NOMO-1 treated with dmso at 0.1 percent for 144 hours (cell line): ENCODE measurements at regions not wholly inside any gene's neighbourhood (a gene's known extent, or its start where the extent isn't known, plus 50 kb on each side); places are given as distances from the start of the nearest gene placed in this dataset.

Experiments used
- DNase-seq: peaks from one replicate; lab custom pipeline; 2025; ENCODE audit not compliant: unreplicated experiment; lab: John Stamatoyannopoulos, UW

GRCh38 chr5:145283141-145283810 lies 551.9 kb downstream of the PRELID2 start:
- DNase-seq = no peak

- no peak for DNase-seq
These were observed 554.3 kb downstream of the PRELID2 start for GRCh38 chr5:145280806-145281205.

- DNase-seq = no peak
These were observed 554.9 kb downstream of the PRELID2 start for GRCh38 chr5:145280214-145280613.

GRCh38 chr5:145260670-145261069 lies 574.5 kb downstream of the PRELID2 start:
- DNase-seq = no peak

GRCh38 chr5:145247745-145248040 lies 587.4 kb downstream of the PRELID2 start:
- no peak for DNase-seq

GRCh38 chr5:145246961-145247744 lies 588.0 kb downstream of the PRELID2 start:
- no peak for DNase-seq

GRCh38 chr5:145246379-145246778 lies 588.8 kb downstream of the PRELID2 start:
- DNase-seq = no peak

GRCh38 chr5:145245354-145245753 lies 589.8 kb downstream of the PRELID2 start:
- DNase-seq = no peak

- DNase-seq = no peak
These were observed 590.4 kb downstream of the PRELID2 start for GRCh38 chr5:145244788-145245187.

- DNase-seq = no peak
These were observed 590.9 kb downstream of the PRELID2 start for GRCh38 chr5:145244251-145244650.

- DNase-seq = no peak
These were observed 592.1 kb downstream of the PRELID2 start for GRCh38 chr5:145243016-145243415.

GRCh38 chr5:145242551-145242950 lies 592.6 kb downstream of the PRELID2 start:
- no peak for DNase-seq

- DNase-seq = no peak
These were observed 597.3 kb downstream of the PRELID2 start for GRCh38 chr5:145237843-145238242.

- DNase-seq = no peak
These were observed 598.2 kb downstream of the PRELID2 start for GRCh38 chr5:145236983-145237382.

GRCh38 chr5:145236127-145236526 lies 599.0 kb downstream of the PRELID2 start:
- no peak for DNase-seq

GRCh38 chr5:145233461-145233860 lies 601.7 kb downstream of the PRELID2 start:
- DNase-seq = no peak

GRCh38 chr5:145230781-145231180 lies 604.4 kb downstream of the PRELID2 start:
- no peak for DNase-seq

GRCh38 chr5:145228564-145228963 lies 606.6 kb downstream of the PRELID2 start:
- DNase-seq = no peak

- no peak for DNase-seq
These were observed 607.3 kb downstream of the PRELID2 start for GRCh38 chr5:145227881-145228280.

GRCh38 chr5:145226726-145227125 lies 608.4 kb downstream of the PRELID2 start:
- no peak for DNase-seq

- DNase-seq = no peak
These were observed 609.6 kb downstream of the PRELID2 start for GRCh38 chr5:145225529-145225928.

GRCh38 chr5:145223582-145223981 lies 611.6 kb downstream of the PRELID2 start:
- no peak for DNase-seq

GRCh38 chr5:145222622-145223021 lies 612.5 kb downstream of the PRELID2 start:
- no peak for DNase-seq
